Liver (tissue), 8 donors: ENCODE measurements at regions not wholly inside any gene's neighbourhood (a gene's known extent, or its start where the extent isn't known, plus 50 kb on each side); places are given as distances from the start of the nearest gene placed in this dataset.

Experiments used
- DNase-seq: peaks from one replicate; pipeline ENCODE4 v3.0.0-alpha.2; 2017; ENCODE audit warnings: low spot score
- H3K27ac ChIP-seq, 2 donors: one replicate each; pipeline ENCODE4 v1.7.0; 2013; ENCODE audit warnings: inconsistent platforms in 2 of 2, low read length in 2 of 2, control low read depth in 1 of 2, low read depth in 1 of 2, mild to moderate bottlenecking in 1 of 2
- H3K27me3 ChIP-seq, 4 donors: one replicate each; pipeline versions ENCODE4 v1.6.1 to v1.7.0; 2013; ENCODE audit warnings: low read length in 3 of 4, inconsistent platforms in 1 of 4, mild to moderate bottlenecking in 1 of 4, moderate library complexity in 1 of 4; ENCODE audit not compliant: control insufficient read depth in 4 of 4, insufficient read depth in 4 of 4
- H3K36me3 ChIP-seq, 4 donors: one replicate each; pipeline versions ENCODE4 v1.6.1 to v1.7.0; 2013; ENCODE audit warnings: low read length in 3 of 4, mild to moderate bottlenecking in 3 of 4, low read depth in 1 of 4, moderate library complexity in 1 of 4; ENCODE audit not compliant: control insufficient read depth in 4 of 4, insufficient read depth in 3 of 4
- H3K4me1 ChIP-seq, 4 donors: one replicate each; pipeline versions ENCODE4 v1.6.1 to v1.7.0; 2013; ENCODE audit warnings: low read length in 3 of 4, mild to moderate bottlenecking in 3 of 4, moderate library complexity in 1 of 4; ENCODE audit not compliant: control insufficient read depth in 4 of 4, insufficient read depth in 4 of 4
- H3K4me3 ChIP-seq, 3 donors: one replicate each; pipeline versions ENCODE4 v1.6.1 to v1.7.0; 2013; ENCODE audit warnings: low read length in 3 of 3, control low read depth in 1 of 3, low read depth in 1 of 3, mild to moderate bottlenecking in 1 of 3
- H3K9ac ChIP-seq, 2 donors: one replicate each; pipeline ENCODE4 v1.7.0; 2013; ENCODE audit warnings: low read length in 2 of 2, mild to moderate bottlenecking in 2 of 2, moderate library complexity in 2 of 2, control low read depth in 1 of 2, low read depth in 1 of 2
- H3K9me3 ChIP-seq, 4 donors: one replicate each; pipeline versions ENCODE4 v1.6.1 to v1.7.0; 2013; ENCODE audit warnings: low read length in 3 of 4; ENCODE audit not compliant: control insufficient read depth in 4 of 4
- ATF3 ChIP-seq: IDR thresholded peaks from 2 replicates; pipeline ENCODE4 v1.6.1; 2016; ENCODE audit warnings: antibody characterized with exemption
- CTCF ChIP-seq: fragments of 150-350 bp; IDR thresholded peaks from 2 replicates; pipeline ENCODE4 v1.5.1; 2017; ENCODE audit warnings: improper control_type of control experiment, low read depth, low read length; ENCODE audit not compliant: missing input control
- EGR1 ChIP-seq, 2 donors: IDR thresholded peaks; 2 replicates each; pipeline ENCODE4 v1.6.1; 2016 to 2018; ENCODE audit warnings: antibody characterized with exemption in 2 of 2, low read depth in 2 of 2
- FOXA1 ChIP-seq: IDR thresholded peaks from 2 replicates; pipeline ENCODE4 v1.6.1; 2016; ENCODE audit warnings: antibody characterized with exemption
- FOXA2 ChIP-seq: IDR thresholded peaks from 2 replicates; pipeline ENCODE4 v1.6.1; 2016; ENCODE audit warnings: antibody characterized with exemption
- GABPA ChIP-seq, 2 donors: IDR thresholded peaks in 1 of 2; conservative IDR thresholded peaks in 1 of 2; 2 replicates each; pipeline ENCODE4 v1.6.1; 2016; ENCODE audit warnings: antibody characterized with exemption in 2 of 2, mild to moderate bottlenecking in 1 of 2, moderate library complexity in 1 of 2
- HNF4A ChIP-seq, 2 donors: conservative IDR thresholded peaks; 2 replicates each; pipeline ENCODE4 v1.6.1; 2016; ENCODE audit warnings: antibody characterized with exemption in 2 of 2, mild to moderate bottlenecking in 2 of 2
- HNF4G ChIP-seq: IDR thresholded peaks from 2 replicates; pipeline ENCODE4 v1.6.1; 2016; ENCODE audit warnings: antibody characterized with exemption
- JUND ChIP-seq, 2 donors: IDR thresholded peaks; 2 replicates each; pipeline ENCODE4 v1.6.1; 2016; ENCODE audit warnings: antibody characterized with exemption in 2 of 2
- MAX ChIP-seq: IDR thresholded peaks from 2 replicates; pipeline ENCODE4 v1.6.1; 2016; ENCODE audit warnings: antibody characterized with exemption
- NR2F2 ChIP-seq: IDR thresholded peaks from 2 replicates; pipeline ENCODE4 v1.6.1; 2016; ENCODE audit warnings: antibody characterized with exemption
- RAD21 ChIP-seq, 2 donors: IDR thresholded peaks; 2 replicates each; pipeline ENCODE4 v1.6.1; 2016; ENCODE audit warnings: antibody characterized with exemption in 2 of 2, mild to moderate bottlenecking in 2 of 2
- REST ChIP-seq: IDR thresholded peaks from 2 replicates; pipeline ENCODE4 v1.6.1; 2016; ENCODE audit warnings: antibody characterized with exemption, mild to moderate bottlenecking
- RXRA ChIP-seq, 2 donors: IDR thresholded peaks; 2 replicates each; pipeline ENCODE4 v1.6.1; 2017 to 2018; ENCODE audit warnings: antibody characterized with exemption in 2 of 2, mild to moderate bottlenecking in 1 of 2
- SP1 ChIP-seq: IDR thresholded peaks from 2 replicates; pipeline ENCODE4 v1.6.1; 2018; ENCODE audit warnings: antibody characterized with exemption, mild to moderate bottlenecking
- TAF1 ChIP-seq: conservative IDR thresholded peaks from 2 replicates; pipeline ENCODE4 v1.6.1; 2016; ENCODE audit warnings: antibody characterized with exemption, mild to moderate bottlenecking
- YY1 ChIP-seq: IDR thresholded peaks from 2 replicates; pipeline ENCODE4 v1.6.1; 2016; ENCODE audit warnings: antibody characterized with exemption, mild to moderate bottlenecking
- ZBTB33 ChIP-seq: IDR thresholded peaks from 2 replicates; pipeline ENCODE4 v1.6.1; 2016; ENCODE audit warnings: antibody characterized with exemption
- WGBS: extraction: QIAGEN DNeasy Blood & Tissue Kit; methylation state at CpG from one replicate; pipeline ENCODE4 v1.1.7; 2013; 5-methylcytosine and 5-hydroxymethylcytosine counted together
- donor health status: healthy.
- donor health status: healthy.
- donor health status: healthy.
- donor health status: healthy.
- donor health status: healthy.

- TF ChIP-seq YY1 (no peak), EGR1 (IDR thresholded peaks at IDR 0.05; ENCODE audit: low read depth in 2 of 2) (no peak), RAD21 (IDR thresholded peaks at IDR 0.05) (no peak), MAX (no peak), SP1 (no peak), HNF4G (no peak), ZBTB33 (no peak), FOXA1 (no peak), RXRA (IDR thresholded peaks at IDR 0.05) (no peak)
- no peaks in the 10 kb centered on the region for H3K9me3 ChIP-seq
- WGBS, result 65% methylated on average over 2 of the region's 2 CpGs
- no peak for DNase-seq
- H3K4me1 ChIP-seq, result no peaks in the 10 kb centered on the region
- H3K9ac ChIP-seq, result no peak overlapping the region
- no peaks in the 10 kb centered on the region for H3K36me3 ChIP-seq
- H3K27me3 ChIP-seq, result peaks cover 0 to 3% (median 0%) of the 10 kb centered on the region in 4 donors
- H3K27ac ChIP-seq, result no peak overlapping the region
- H3K4me3 ChIP-seq, result no peak overlapping the region
Observed at GRCh38 chr3:17980863-17981262, 238.4 kb upstream of the TBC1D5 start.

- DNase-seq, result no peak
- Histone ChIP-seq H3K4me3 (no peak overlapping the region), H3K36me3 (no peaks in the 10 kb centered on the region), H3K4me1 (no peaks in the 10 kb centered on the region), H3K9me3 (no peaks in the 10 kb centered on the region), H3K27me3 (peaks cover 0 to 3% (median 0%) of the 10 kb centered on the region in 4 donors), H3K9ac (no peak overlapping the region), H3K27ac (no peak overlapping the region)
- TF ChIP-seq RXRA (IDR thresholded peaks at IDR 0.05) (no peak), GABPA (IDR thresholded peaks at IDR 0.05 in 1 of 2, conservative IDR thresholded peaks at IDR 0.05 in 1 of 2) (no peak), FOXA2 (no peak), JUND (IDR thresholded peaks at IDR 0.05) (no peak), RAD21 (IDR thresholded peaks at IDR 0.05) (no peak), TAF1 (no peak), ATF3 (no peak), REST (no peak), YY1 (no peak), NR2F2 (no peak), ZBTB33 (no peak), CTCF (no peak), FOXA1 (no peak), HNF4G (no peak), EGR1 (IDR thresholded peaks at IDR 0.05; ENCODE audit: low read depth in 2 of 2) (no peak), SP1 (no peak), HNF4A (conservative IDR thresholded peaks at IDR 0.05) (no peak), MAX (no peak)
- WGBS, result 56% methylated on average over 3 of the region's 3 CpGs
Observed at GRCh38 chr3:17979911-17980310, 237.5 kb upstream of the TBC1D5 start.
